ENCODE measurements at regions not wholly inside any gene's neighbourhood (a gene's known extent, or its start where the extent isn't known, plus 50 kb on each side); places are given as distances from the start of the nearest gene placed in this dataset.

DNA sequence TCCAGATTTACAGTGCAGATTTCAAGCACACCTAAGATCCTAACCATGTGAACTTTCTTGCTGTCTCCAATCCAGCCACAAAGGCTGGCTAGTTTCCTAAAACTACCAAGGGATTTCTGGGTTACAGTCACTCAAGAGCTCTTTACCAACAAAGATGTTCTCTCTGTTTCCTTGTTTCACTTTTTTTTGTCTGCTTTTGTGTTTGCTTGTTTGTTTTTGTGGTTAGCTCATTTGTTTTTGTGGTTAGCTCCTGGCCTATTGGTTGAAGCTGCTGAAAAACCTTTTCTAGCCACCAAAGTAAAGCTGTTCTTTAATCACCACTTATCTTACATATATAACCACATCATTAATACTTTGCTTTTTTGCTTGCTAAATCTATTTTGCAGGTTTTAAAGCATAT, 642.5 kb upstream of the GALNTL6 start:
- no peak for DNase-seq
- Histone ChIP-seq H4K20me1 (ENCODE audit: insufficient read depth) (no peaks in the 10 kb centered on the region), H3K27me3 (replicated peaks; ENCODE audit: insufficient read depth) (no peaks in the 10 kb centered on the region), H3K9me3 (ENCODE audit: low read depth) (no peaks in the 10 kb centered on the region), H3K4me3 (no peak overlapping the region), H3F3A (ENCODE audit: insufficient read depth) (no peaks in the 10 kb centered on the region), H3K4me1 (ENCODE audit: insufficient read depth) (no peaks in the 10 kb centered on the region), H3K9me2 (ENCODE audit: insufficient read depth) (no peaks in the 10 kb centered on the region), H3K36me3 (ENCODE audit: low read depth) (no peaks in the 10 kb centered on the region), H3K9ac (no peak overlapping the region), H3K79me2 (ENCODE audit: insufficient read depth) (no peaks in the 10 kb centered on the region), H3K4me2 (ENCODE audit: unreplicated experiment) (no peak overlapping the region), H3K27ac (no peak overlapping the region), H2AFZ (no peak overlapping the region)
- no peak for TF ChIP-seq EZH2 (IDR thresholded peaks at IDR 0.05; ENCODE audit: insufficient read depth, poor library complexity, severe bottlenecking)
- TF ChIP-seq EZH2phosphoT487 (IDR thresholded peaks at IDR 0.05; ENCODE audit: insufficient read depth, low read depth): no peak
- in situ Hi-C loops (cut with MboI): no loop called here

DNA sequence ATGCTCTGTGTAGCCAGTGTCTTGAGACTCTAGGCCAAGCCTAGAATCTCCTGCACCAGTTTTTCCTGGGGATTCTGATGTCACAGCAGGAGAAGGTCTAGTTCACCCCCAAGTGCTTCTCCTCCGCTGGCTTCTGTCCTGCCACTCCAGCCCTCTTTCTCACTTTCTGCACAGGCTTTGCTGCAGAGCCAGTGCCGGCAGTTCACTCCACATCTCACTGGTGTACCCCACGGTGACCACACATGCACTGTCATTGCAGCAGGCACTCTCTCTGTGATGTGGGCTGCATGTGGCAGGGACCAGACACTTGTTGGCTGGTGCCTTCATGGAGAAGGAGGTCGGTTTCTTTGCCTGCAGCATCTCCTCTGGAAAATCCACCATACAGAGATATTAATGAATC, 643.8 kb upstream of the GALNTL6 start:
- no peaks in the 10 kb centered on the region for H3K36me3 ChIP-seq (ENCODE audit: low read depth)
- H3K4me3 ChIP-seq: no peak overlapping the region
- in situ Hi-C loops (cut with MboI): no loop called here
- no peak for TF ChIP-seq EZH2phosphoT487 (IDR thresholded peaks at IDR 0.05; ENCODE audit: insufficient read depth, low read depth)
- no peak for TF ChIP-seq EZH2 (IDR thresholded peaks at IDR 0.05; ENCODE audit: insufficient read depth, poor library complexity, severe bottlenecking)
- no peaks in the 10 kb centered on the region for H3K27me3 ChIP-seq (replicated peaks; ENCODE audit: insufficient read depth)
- 4 to 15% methylated on average over 4 of the region's 4 CpGs for WGBS, 2 experiments (ENCODE audit: low coverage in 1 of 2, low lambda C conversion rate in 2 of 2, missing lambda C conversion rate in 2 of 2)
- H2AFZ ChIP-seq: no peak overlapping the region
- H3K9me3 ChIP-seq (ENCODE audit: low read depth): no peaks in the 10 kb centered on the region
- H3K4me1 ChIP-seq (ENCODE audit: insufficient read depth): no peaks in the 10 kb centered on the region
- no peaks in the 10 kb centered on the region for H4K20me1 ChIP-seq (ENCODE audit: insufficient read depth)
- H3K4me2 ChIP-seq (ENCODE audit: unreplicated experiment): no peak overlapping the region
- H3K79me2 ChIP-seq (ENCODE audit: insufficient read depth): no peaks in the 10 kb centered on the region
- H3K9me2 ChIP-seq (ENCODE audit: insufficient read depth): no peaks in the 10 kb centered on the region
- H3F3A ChIP-seq (ENCODE audit: insufficient read depth): no peaks in the 10 kb centered on the region
- H3K9ac ChIP-seq: no peak overlapping the region
- H3K27ac ChIP-seq: no peak overlapping the region
- DNase-seq: no peak

DNA sequence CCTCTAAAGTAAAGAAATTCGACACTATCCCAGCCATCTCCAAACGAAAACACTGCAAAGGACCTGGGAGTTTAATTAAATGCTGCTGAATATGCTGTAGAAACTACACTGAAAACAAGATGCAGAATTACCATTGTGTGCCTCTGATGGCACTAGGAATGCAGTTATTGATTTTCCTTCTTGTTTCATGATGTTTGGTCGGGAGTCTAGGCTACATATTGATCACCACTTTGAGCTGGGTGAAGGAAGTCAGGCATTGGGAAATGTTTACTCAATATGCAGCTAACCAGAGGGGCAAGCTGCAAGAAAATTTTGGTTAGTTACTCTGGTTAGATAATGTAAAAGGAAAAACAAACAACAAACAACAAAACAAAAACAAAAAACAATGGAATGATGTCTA, 650.7 kb upstream of the GALNTL6 start:
- H3K79me2 ChIP-seq (ENCODE audit: insufficient read depth): no peaks in the 10 kb centered on the region
- no peak for TF ChIP-seq EZH2 (IDR thresholded peaks at IDR 0.05; ENCODE audit: insufficient read depth, poor library complexity, severe bottlenecking)
- TF ChIP-seq EZH2phosphoT487 (IDR thresholded peaks at IDR 0.05; ENCODE audit: insufficient read depth, low read depth): no peak
- in situ Hi-C loops (cut with MboI): no loop called here
- 10 to 23% methylated on average over 3 of the region's 3 CpGs for WGBS, 2 experiments (ENCODE audit: low coverage in 1 of 2, low lambda C conversion rate in 2 of 2, missing lambda C conversion rate in 2 of 2)
- H3F3A ChIP-seq (ENCODE audit: insufficient read depth): no peaks in the 10 kb centered on the region
- H2AFZ ChIP-seq: no peak overlapping the region
- no peaks in the 10 kb centered on the region for H3K9me3 ChIP-seq (ENCODE audit: low read depth)
- no peaks in the 10 kb centered on the region for H3K27me3 ChIP-seq (replicated peaks; ENCODE audit: insufficient read depth)
- DNase-seq: no peak
- H3K36me3 ChIP-seq (ENCODE audit: low read depth): no peaks in the 10 kb centered on the region
- no peaks in the 10 kb centered on the region for H4K20me1 ChIP-seq (ENCODE audit: insufficient read depth)
- no peak overlapping the region for H3K4me2 ChIP-seq (ENCODE audit: unreplicated experiment)
- no peaks in the 10 kb centered on the region for H3K9me2 ChIP-seq (ENCODE audit: insufficient read depth)
- no peaks in the 10 kb centered on the region for H3K4me1 ChIP-seq (ENCODE audit: insufficient read depth)
- H3K9ac ChIP-seq: no peak overlapping the region
- H3K27ac ChIP-seq: no peak overlapping the region
- H3K4me3 ChIP-seq: no peak overlapping the region

- H3K4me1 ChIP-seq (ENCODE audit: insufficient read depth): no peaks in the 10 kb centered on the region
- no peak overlapping the region for H3K4me3 ChIP-seq
- no peak for DNase-seq
- no peaks in the 10 kb centered on the region for H3F3A ChIP-seq (ENCODE audit: insufficient read depth)
- H4K20me1 ChIP-seq (ENCODE audit: insufficient read depth): no peaks in the 10 kb centered on the region
- H3K9ac ChIP-seq: no peak overlapping the region
- no peak overlapping the region for H2AFZ ChIP-seq
- H3K9me3 ChIP-seq (ENCODE audit: low read depth): no peaks in the 10 kb centered on the region
- 15 to 16% methylated on average over 7 of the region's 7 CpGs for WGBS, 2 experiments (ENCODE audit: low coverage in 1 of 2, low lambda C conversion rate in 2 of 2, missing lambda C conversion rate in 2 of 2)
- no peak overlapping the region for H3K27ac ChIP-seq
- H3K27me3 ChIP-seq (replicated peaks; ENCODE audit: insufficient read depth): no peaks in the 10 kb centered on the region
- no peaks in the 10 kb centered on the region for H3K79me2 ChIP-seq (ENCODE audit: insufficient read depth)
- H3K4me2 ChIP-seq (ENCODE audit: unreplicated experiment): no peak overlapping the region
- in situ Hi-C loops (cut with MboI): no loop called here
- no peak for TF ChIP-seq EZH2 (IDR thresholded peaks at IDR 0.05; ENCODE audit: insufficient read depth, poor library complexity, severe bottlenecking)
- no peak for TF ChIP-seq EZH2phosphoT487 (IDR thresholded peaks at IDR 0.05; ENCODE audit: insufficient read depth, low read depth)
- H3K9me2 ChIP-seq (ENCODE audit: insufficient read depth): no peaks in the 10 kb centered on the region
- no peaks in the 10 kb centered on the region for H3K36me3 ChIP-seq (ENCODE audit: low read depth)
Measured at GRCh38 chr4:171157462-171158082, 655.6 kb upstream of the GALNTL6 start.

DNA sequence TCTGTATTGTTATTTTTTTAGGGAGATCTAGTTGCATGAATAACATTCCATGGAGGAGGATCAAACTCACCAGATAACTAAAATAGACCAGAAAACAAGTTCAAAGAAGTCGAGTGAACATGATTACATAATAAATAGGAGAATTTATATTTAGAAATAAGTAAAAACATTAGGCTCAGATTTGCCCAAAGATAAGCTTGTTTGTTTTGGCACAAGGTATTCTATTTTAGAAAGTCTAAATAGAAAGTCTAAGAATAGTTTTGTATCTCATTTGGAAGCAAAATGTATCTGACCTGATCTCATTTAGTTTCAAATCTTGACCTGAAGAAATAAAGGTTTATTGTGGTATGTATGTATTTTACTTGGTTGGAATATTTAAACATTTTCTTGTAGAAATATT, 670.6 kb upstream of the GALNTL6 start:
- no peaks in the 10 kb centered on the region for H3K36me3 ChIP-seq (ENCODE audit: low read depth)
- TF ChIP-seq EZH2phosphoT487 (IDR thresholded peaks at IDR 0.05; ENCODE audit: insufficient read depth, low read depth) (no peak), EZH2 (IDR thresholded peaks at IDR 0.05; ENCODE audit: insufficient read depth, poor library complexity, severe bottlenecking) (no peak)
- no peak overlapping the region for H3K4me3 ChIP-seq
- in situ Hi-C loops (cut with MboI): no loop called here
- H3K27me3 ChIP-seq (replicated peaks; ENCODE audit: insufficient read depth): no peaks in the 10 kb centered on the region
- H3K79me2 ChIP-seq (ENCODE audit: insufficient read depth): no peaks in the 10 kb centered on the region
- no peak for DNase-seq
- H3K4me2 ChIP-seq (ENCODE audit: unreplicated experiment): no peak overlapping the region
- H3K9ac ChIP-seq: no peak overlapping the region
- WGBS, 2 experiments (ENCODE audit: low coverage in 1 of 2, low lambda C conversion rate in 2 of 2, missing lambda C conversion rate in 2 of 2): 3 to 4% methylated on average over 1 of the region's 1 CpG
- no peaks in the 10 kb centered on the region for H3K9me2 ChIP-seq (ENCODE audit: insufficient read depth)
- H3F3A ChIP-seq (ENCODE audit: insufficient read depth): no peaks in the 10 kb centered on the region
- no peaks in the 10 kb centered on the region for H3K4me1 ChIP-seq (ENCODE audit: insufficient read depth)
- H3K9me3 ChIP-seq (ENCODE audit: low read depth): no peaks in the 10 kb centered on the region
- H3K27ac ChIP-seq: no peak overlapping the region
- no peak overlapping the region for H2AFZ ChIP-seq
- no peaks in the 10 kb centered on the region for H4K20me1 ChIP-seq (ENCODE audit: insufficient read depth)

Data from GM23248 (cell line).